ENCODE measurements at regions not wholly inside any gene's neighbourhood (a gene's known extent, or its start where the extent isn't known, plus 50 kb on each side); places are given as distances from the start of the nearest gene placed in this dataset.

- no peak for DNase-seq
- no peaks in the 10 kb centered on the region for H3K36me3 ChIP-seq
- TF ChIP-seq CTCF (IDR thresholded peaks at IDR 0.05) = no peak
- TF ChIP-seq EP300 (IDR thresholded peaks at IDR 0.05) = no peak
- no peak for TF ChIP-seq POLR2AphosphoS5 (IDR thresholded peaks at IDR 0.05)
- no peak for TF ChIP-seq POLR2A (IDR thresholded peaks at IDR 0.05)
- peaks cover 0 to 24% (median 9%) of the 10 kb centered on the region in 4 donors for H3K4me1 ChIP-seq
- intact Hi-C loops (cut with DNase I) = loop anchor here (5.0 to 10.0 kb wide), 2 partner anchors 123 to 221 kb away; no protein-coding TSS in a partner anchor
- no peak overlapping the region for H3K27ac ChIP-seq
- H3K4me3 ChIP-seq = no peak overlapping the region
- WGBS, 2 donors = 79 to 80% methylated on average over 5 of the region's 5 CpGs
- H3K9me3 ChIP-seq = no peaks in the 10 kb centered on the region
- H3K27me3 ChIP-seq = no peaks in the 10 kb centered on the region
Observed at GRCh38 chr12:94767956-94768355, 117.6 kb upstream of the TMCC3 start.

- TF ChIP-seq CTCF (IDR thresholded peaks at IDR 0.05) = no peak
- no peak for TF ChIP-seq EP300 (IDR thresholded peaks at IDR 0.05)
- TF ChIP-seq POLR2A (IDR thresholded peaks at IDR 0.05) = no peak
- TF ChIP-seq POLR2AphosphoS5 (IDR thresholded peaks at IDR 0.05) = no peak
- Histone ChIP-seq H3K27me3 (no peaks in the 10 kb centered on the region), H3K9me3 (no peaks in the 10 kb centered on the region), H3K4me1 (peaks cover 0 to 23% (median 9%) of the 10 kb centered on the region in 4 donors), H3K36me3 (no peaks in the 10 kb centered on the region), H3K4me3 (no peak overlapping the region), H3K27ac (no peak overlapping the region)
- intact Hi-C loops (cut with DNase I) = loop anchor here (5.0 to 10.0 kb wide), 2 partner anchors 122 to 219 kb away; no protein-coding TSS in a partner anchor
- no peak for DNase-seq
- WGBS, 2 donors = 91 to 95% methylated on average over 1 of the region's 1 CpG
Observed at GRCh38 chr12:94766397-94766796, 116.0 kb upstream of the TMCC3 start.

- Histone ChIP-seq H3K9me3 (no peaks in the 10 kb centered on the region), H3K27me3 (no peaks in the 10 kb centered on the region), H3K4me1 (peaks cover 0 to 6% (median under 1%) of the 10 kb centered on the region in 4 donors), H3K27ac (no peak overlapping the region), H3K4me3 (no peak overlapping the region), H3K36me3 (no peaks in the 10 kb centered on the region)
- DNase-seq = no peak
- TF ChIP-seq CTCF (IDR thresholded peaks at IDR 0.05) = no peak
- no peak for TF ChIP-seq EP300 (IDR thresholded peaks at IDR 0.05)
- no peak for TF ChIP-seq POLR2AphosphoS5 (IDR thresholded peaks at IDR 0.05)
- TF ChIP-seq POLR2A (IDR thresholded peaks at IDR 0.05) = no peak
- WGBS, 2 donors = 94 to 95% methylated on average over 6 of the region's 6 CpGs
- intact Hi-C loops (cut with DNase I) = loop anchor here (10.0 kb wide), 1 partner anchor 119 kb away; no protein-coding TSS in a partner anchor
Observed at GRCh38 chr12:94763462-94763861, 113.1 kb upstream of the TMCC3 start.

GRCh38 chr12:94762943-94763342 is 112.6 kb upstream of the TMCC3 start:
- Histone ChIP-seq H3K4me1 (peaks cover 0 to 6% (median 0%) of the 10 kb centered on the region in 4 donors), H3K27me3 (no peaks in the 10 kb centered on the region), H3K9me3 (no peaks in the 10 kb centered on the region), H3K4me3 (no peak overlapping the region), H3K27ac (no peak overlapping the region), H3K36me3 (no peaks in the 10 kb centered on the region)
- intact Hi-C loops (cut with DNase I) = loop anchor here (10.0 kb wide), 1 partner anchor 118 kb away; no protein-coding TSS in a partner anchor
- WGBS, 2 donors = 68 to 78% methylated on average over 3 of the region's 3 CpGs
- TF ChIP-seq EP300 (IDR thresholded peaks at IDR 0.05) (no peak), CTCF (IDR thresholded peaks at IDR 0.05) (no peak), POLR2A (IDR thresholded peaks at IDR 0.05) (no peak), POLR2AphosphoS5 (IDR thresholded peaks at IDR 0.05) (no peak)
- no peak for DNase-seq
